ENCODE measurements at regions not wholly inside any gene's neighbourhood (a gene's known extent, or its start where the extent isn't known, plus 50 kb on each side); places are given as distances from the start of the nearest gene placed in this dataset.

- Histone ChIP-seq H3K9me3 (ENCODE audit: control insufficient read depth in 2 of 2, insufficient read depth in 1 of 2, low read depth in 1 of 2, low read length in 1 of 2) (no peaks in the 10 kb centered on the region), H3K27ac (ENCODE audit: low read depth in 2 of 2, low read length in 1 of 2) (no peak overlapping the region), H3K36me3 (ENCODE audit: control insufficient read depth in 2 of 2, insufficient read depth in 2 of 2, low read length in 1 of 2) (no peaks in the 10 kb centered on the region), H3K4me3 (ENCODE audit: low read depth in 1 of 2, low read length in 2 of 2) (no peak overlapping the region), H3K4me1 (ENCODE audit: control insufficient read depth in 2 of 2, insufficient read depth in 2 of 2, low read length in 1 of 2) (no peaks in the 10 kb centered on the region), H3K27me3 (ENCODE audit: control insufficient read depth in 1 of 2, insufficient read depth in 2 of 2, low read length in 2 of 2) (no peaks in the 10 kb centered on the region)
Measured at GRCh38 chr18:41042866-41043265, 912.2 kb upstream of the PIK3C3 start.

- Histone ChIP-seq H3K4me3 (ENCODE audit: low read depth in 1 of 2, low read length in 2 of 2) (no peak overlapping the region), H3K36me3 (ENCODE audit: control insufficient read depth in 2 of 2, insufficient read depth in 2 of 2, low read length in 1 of 2) (no peaks in the 10 kb centered on the region), H3K27ac (ENCODE audit: low read depth in 2 of 2, low read length in 1 of 2) (no peak overlapping the region), H3K4me1 (ENCODE audit: control insufficient read depth in 2 of 2, insufficient read depth in 2 of 2, low read length in 1 of 2) (no peaks in the 10 kb centered on the region), H3K9me3 (ENCODE audit: control insufficient read depth in 2 of 2, insufficient read depth in 1 of 2, low read depth in 1 of 2, low read length in 1 of 2) (no peaks in the 10 kb centered on the region), H3K27me3 (ENCODE audit: control insufficient read depth in 1 of 2, insufficient read depth in 2 of 2, low read length in 2 of 2) (no peaks in the 10 kb centered on the region)
- 71 to 74% methylated on average over 1 of the region's 1 CpG for WGBS, 2 donors
Measured at GRCh38 chr18:41038071-41038470, 917.0 kb upstream of the PIK3C3 start.

GRCh38 chr18:41036346-41036745 is 918.7 kb upstream of the PIK3C3 start:
- Histone ChIP-seq H3K36me3 (ENCODE audit: control insufficient read depth in 2 of 2, insufficient read depth in 2 of 2, low read length in 1 of 2) (no peaks in the 10 kb centered on the region), H3K27me3 (ENCODE audit: control insufficient read depth in 1 of 2, insufficient read depth in 2 of 2, low read length in 2 of 2) (no peaks in the 10 kb centered on the region), H3K4me1 (ENCODE audit: control insufficient read depth in 2 of 2, insufficient read depth in 2 of 2, low read length in 1 of 2) (no peaks in the 10 kb centered on the region), H3K27ac (ENCODE audit: low read depth in 2 of 2, low read length in 1 of 2) (no peak overlapping the region), H3K9me3 (ENCODE audit: control insufficient read depth in 2 of 2, insufficient read depth in 1 of 2, low read depth in 1 of 2, low read length in 1 of 2) (no peaks in the 10 kb centered on the region), H3K4me3 (ENCODE audit: low read depth in 1 of 2, low read length in 2 of 2) (no peak overlapping the region)
- 77 to 87% methylated on average over 6 of the region's 6 CpGs for WGBS, 2 donors

DNA sequence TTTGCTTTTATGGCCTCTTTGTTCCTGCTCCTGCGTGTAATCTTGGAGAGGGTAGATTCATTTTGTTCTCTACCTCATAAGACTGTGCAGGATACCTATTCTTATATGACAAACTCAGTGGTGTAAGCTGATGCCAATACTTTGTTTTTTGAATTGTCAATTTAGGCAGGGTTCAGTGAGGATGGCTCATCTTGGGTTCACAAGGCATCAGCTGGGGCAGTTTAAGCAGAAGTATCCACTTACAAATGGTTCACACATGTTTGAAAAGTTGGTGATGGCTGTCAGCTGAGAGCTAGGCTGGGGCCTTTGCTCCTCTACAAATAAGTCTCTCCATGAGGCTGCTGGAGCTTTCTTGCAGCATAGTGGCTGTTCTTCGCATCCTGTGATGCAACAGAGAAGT is 920.6 kb upstream of the PIK3C3 start:
- Histone ChIP-seq H3K4me3 (ENCODE audit: low read depth in 1 of 2, low read length in 2 of 2) (no peak overlapping the region), H3K4me1 (ENCODE audit: control insufficient read depth in 2 of 2, insufficient read depth in 2 of 2, low read length in 1 of 2) (no peaks in the 10 kb centered on the region), H3K36me3 (ENCODE audit: control insufficient read depth in 2 of 2, insufficient read depth in 2 of 2, low read length in 1 of 2) (no peaks in the 10 kb centered on the region), H3K9me3 (ENCODE audit: control insufficient read depth in 2 of 2, insufficient read depth in 1 of 2, low read depth in 1 of 2, low read length in 1 of 2) (no peaks in the 10 kb centered on the region), H3K27me3 (ENCODE audit: control insufficient read depth in 1 of 2, insufficient read depth in 2 of 2, low read length in 2 of 2) (no peaks in the 10 kb centered on the region), H3K27ac (ENCODE audit: low read depth in 2 of 2, low read length in 1 of 2) (no peak overlapping the region)
- 62 to 66% methylated on average over 2 of the region's 2 CpGs for WGBS, 2 donors

DNA sequence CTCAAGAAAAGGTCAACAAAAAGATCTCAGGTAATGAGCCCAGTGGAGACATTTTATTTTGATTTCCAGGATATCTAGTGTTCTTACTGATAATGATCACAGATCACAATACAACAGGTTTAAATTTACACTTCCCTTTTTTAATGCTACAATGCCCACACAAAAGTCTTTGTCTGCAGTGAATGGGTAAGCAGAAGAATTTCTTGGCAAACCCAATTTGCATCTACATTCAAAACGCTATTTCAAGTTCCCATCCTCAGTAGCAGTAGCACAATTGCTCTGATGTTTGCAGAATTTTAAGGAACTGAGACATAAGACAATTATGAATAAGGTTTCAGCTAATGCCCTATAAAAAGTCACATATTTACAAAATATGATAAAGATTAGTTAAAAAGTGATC is 929.4 kb upstream of the PIK3C3 start:
- Histone ChIP-seq H3K27me3 (ENCODE audit: control insufficient read depth in 1 of 2, insufficient read depth in 2 of 2, low read length in 2 of 2) (no peaks in the 10 kb centered on the region), H3K9me3 (ENCODE audit: control insufficient read depth in 2 of 2, insufficient read depth in 1 of 2, low read depth in 1 of 2, low read length in 1 of 2) (no peaks in the 10 kb centered on the region), H3K36me3 (ENCODE audit: control insufficient read depth in 2 of 2, insufficient read depth in 2 of 2, low read length in 1 of 2) (no peaks in the 10 kb centered on the region), H3K4me1 (ENCODE audit: control insufficient read depth in 2 of 2, insufficient read depth in 2 of 2, low read length in 1 of 2) (no peaks in the 10 kb centered on the region), H3K27ac (ENCODE audit: low read depth in 2 of 2, low read length in 1 of 2) (no peak overlapping the region), H3K4me3 (ENCODE audit: low read depth in 1 of 2, low read length in 2 of 2) (no peak overlapping the region)
- 55 to 59% methylated on average over 1 of the region's 1 CpG for WGBS, 2 donors

DNA sequence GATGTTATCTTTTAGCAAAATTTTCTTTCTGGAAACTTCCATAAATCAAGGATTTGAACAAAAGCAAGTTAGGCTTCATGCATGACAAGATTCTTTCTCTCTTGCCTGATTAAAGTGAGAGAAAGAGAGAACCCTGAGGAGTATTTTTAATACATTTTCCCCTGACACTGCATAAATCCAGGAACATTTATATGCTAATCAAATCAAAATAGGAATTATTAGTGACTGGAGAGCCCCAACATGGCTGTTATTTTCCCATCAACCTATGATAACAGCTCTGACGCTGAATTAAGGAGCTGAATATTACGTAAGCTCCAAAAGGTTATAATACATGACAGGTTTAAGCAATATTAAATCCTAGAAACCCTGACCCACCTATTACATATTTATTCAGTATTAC is 930.2 kb upstream of the PIK3C3 start:
- no peak overlapping the region for H3K27ac ChIP-seq (ENCODE audit: low read depth in 2 of 2, low read length in 1 of 2)
- no peaks in the 10 kb centered on the region for H3K4me1 ChIP-seq (ENCODE audit: control insufficient read depth in 2 of 2, insufficient read depth in 2 of 2, low read length in 1 of 2)
- no peaks in the 10 kb centered on the region for H3K9me3 ChIP-seq (ENCODE audit: control insufficient read depth in 2 of 2, insufficient read depth in 1 of 2, low read depth in 1 of 2, low read length in 1 of 2)
- no peaks in the 10 kb centered on the region for H3K36me3 ChIP-seq (ENCODE audit: control insufficient read depth in 2 of 2, insufficient read depth in 2 of 2, low read length in 1 of 2)
- WGBS, 2 donors: 90 to 93% methylated on average over 2 of the region's 2 CpGs
- no peaks in the 10 kb centered on the region for H3K27me3 ChIP-seq (ENCODE audit: control insufficient read depth in 1 of 2, insufficient read depth in 2 of 2, low read length in 2 of 2)
- no peak overlapping the region for H3K4me3 ChIP-seq (ENCODE audit: low read depth in 1 of 2, low read length in 2 of 2)

- Histone ChIP-seq H3K9me3 (ENCODE audit: control insufficient read depth in 2 of 2, insufficient read depth in 1 of 2, low read depth in 1 of 2, low read length in 1 of 2) (no peaks in the 10 kb centered on the region), H3K4me3 (ENCODE audit: low read depth in 1 of 2, low read length in 2 of 2) (no peak overlapping the region), H3K4me1 (ENCODE audit: control insufficient read depth in 2 of 2, insufficient read depth in 2 of 2, low read length in 1 of 2) (no peaks in the 10 kb centered on the region), H3K27ac (ENCODE audit: low read depth in 2 of 2, low read length in 1 of 2) (no peak overlapping the region), H3K27me3 (ENCODE audit: control insufficient read depth in 1 of 2, insufficient read depth in 2 of 2, low read length in 2 of 2) (no peaks in the 10 kb centered on the region), H3K36me3 (ENCODE audit: control insufficient read depth in 2 of 2, insufficient read depth in 2 of 2, low read length in 1 of 2) (no peaks in the 10 kb centered on the region)
- WGBS, 2 donors: 68 to 72% methylated on average over 4 of the region's 4 CpGs
Measured at GRCh38 chr18:41022484-41022883, 932.5 kb upstream of the PIK3C3 start.

GRCh38 chr18:41021089-41021488 is 933.9 kb upstream of the PIK3C3 start:
- Histone ChIP-seq H3K27ac (ENCODE audit: low read depth in 2 of 2, low read length in 1 of 2) (no peak overlapping the region), H3K36me3 (ENCODE audit: control insufficient read depth in 2 of 2, insufficient read depth in 2 of 2, low read length in 1 of 2) (no peaks in the 10 kb centered on the region), H3K9me3 (ENCODE audit: control insufficient read depth in 2 of 2, insufficient read depth in 1 of 2, low read depth in 1 of 2, low read length in 1 of 2) (no peaks in the 10 kb centered on the region), H3K4me1 (ENCODE audit: control insufficient read depth in 2 of 2, insufficient read depth in 2 of 2, low read length in 1 of 2) (no peaks in the 10 kb centered on the region), H3K27me3 (ENCODE audit: control insufficient read depth in 1 of 2, insufficient read depth in 2 of 2, low read length in 2 of 2) (no peaks in the 10 kb centered on the region), H3K4me3 (ENCODE audit: low read depth in 1 of 2, low read length in 2 of 2) (no peak overlapping the region)
- WGBS, 2 donors: 67 to 76% methylated on average over 3 of the region's 3 CpGs

DNA sequence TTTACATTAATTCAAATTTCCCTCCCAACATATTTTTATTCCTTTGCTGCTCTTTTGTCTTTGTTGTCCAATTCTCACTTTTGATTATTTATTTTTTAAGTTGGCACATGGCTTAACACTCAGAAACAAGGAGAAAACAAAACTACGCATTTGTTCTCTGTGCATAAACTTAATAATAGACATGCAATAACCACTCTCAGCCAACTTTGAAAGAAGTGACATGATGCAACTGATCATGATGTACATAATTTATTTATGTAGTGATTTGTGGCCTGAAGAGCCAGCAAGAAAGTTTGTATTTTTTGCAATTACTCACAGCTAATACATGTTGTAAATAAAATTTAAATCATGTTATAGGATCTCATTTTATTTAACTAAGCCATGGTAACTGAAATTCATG is 942.8 kb upstream of the PIK3C3 start:
- Histone ChIP-seq H3K4me1 (ENCODE audit: control insufficient read depth in 2 of 2, insufficient read depth in 2 of 2, low read length in 1 of 2) (no peaks in the 10 kb centered on the region), H3K4me3 (ENCODE audit: low read depth in 1 of 2, low read length in 2 of 2) (no peak overlapping the region), H3K27ac (ENCODE audit: low read depth in 2 of 2, low read length in 1 of 2) (no peak overlapping the region), H3K27me3 (ENCODE audit: control insufficient read depth in 1 of 2, insufficient read depth in 2 of 2, low read length in 2 of 2) (no peaks in the 10 kb centered on the region), H3K36me3 (ENCODE audit: control insufficient read depth in 2 of 2, insufficient read depth in 2 of 2, low read length in 1 of 2) (no peaks in the 10 kb centered on the region), H3K9me3 (ENCODE audit: control insufficient read depth in 2 of 2, insufficient read depth in 1 of 2, low read depth in 1 of 2, low read length in 1 of 2) (no peaks in the 10 kb centered on the region)
- 87 to 90% methylated on average over 1 of the region's 1 CpG for WGBS, 2 donors

DNA sequence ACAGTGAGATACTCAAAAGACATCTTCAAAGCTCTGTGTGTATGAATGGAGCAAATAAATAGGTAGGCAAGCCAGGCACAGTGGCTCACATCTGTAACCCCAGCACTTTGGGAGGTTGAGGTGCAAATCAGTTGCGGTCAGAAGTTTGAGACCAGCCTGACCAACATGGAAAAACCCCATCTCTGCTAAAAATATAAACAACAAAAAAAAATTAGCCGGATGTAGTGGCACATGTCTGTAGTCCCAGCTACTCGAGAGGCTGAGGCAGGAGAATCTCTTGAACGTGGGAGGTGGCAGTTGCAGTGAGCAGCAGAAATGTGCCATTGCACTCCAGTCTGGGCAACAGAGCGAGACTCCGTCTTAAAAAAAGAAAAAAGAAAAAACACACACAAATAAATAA is 945.1 kb upstream of the PIK3C3 start:
- H3K9me3 ChIP-seq (ENCODE audit: control insufficient read depth in 2 of 2, insufficient read depth in 1 of 2, low read depth in 1 of 2, low read length in 1 of 2): no peaks in the 10 kb centered on the region
- H3K27ac ChIP-seq (ENCODE audit: low read depth in 2 of 2, low read length in 1 of 2): no peak overlapping the region
- no peaks in the 10 kb centered on the region for H3K27me3 ChIP-seq (ENCODE audit: control insufficient read depth in 1 of 2, insufficient read depth in 2 of 2, low read length in 2 of 2)
- H3K4me3 ChIP-seq (ENCODE audit: low read depth in 1 of 2, low read length in 2 of 2): no peak overlapping the region
- no peaks in the 10 kb centered on the region for H3K4me1 ChIP-seq (ENCODE audit: control insufficient read depth in 2 of 2, insufficient read depth in 2 of 2, low read length in 1 of 2)
- no peaks in the 10 kb centered on the region for H3K36me3 ChIP-seq (ENCODE audit: control insufficient read depth in 2 of 2, insufficient read depth in 2 of 2, low read length in 1 of 2)
- WGBS, 2 donors: 82 to 89% methylated on average over 6 of the region's 6 CpGs

Measured in esophagus (tissue), 2 donors.